ENCODE measurements at regions not wholly inside any gene's neighbourhood (a gene's known extent, or its start where the extent isn't known, plus 50 kb on each side); places are given as distances from the start of the nearest gene placed in this dataset.

DNA sequence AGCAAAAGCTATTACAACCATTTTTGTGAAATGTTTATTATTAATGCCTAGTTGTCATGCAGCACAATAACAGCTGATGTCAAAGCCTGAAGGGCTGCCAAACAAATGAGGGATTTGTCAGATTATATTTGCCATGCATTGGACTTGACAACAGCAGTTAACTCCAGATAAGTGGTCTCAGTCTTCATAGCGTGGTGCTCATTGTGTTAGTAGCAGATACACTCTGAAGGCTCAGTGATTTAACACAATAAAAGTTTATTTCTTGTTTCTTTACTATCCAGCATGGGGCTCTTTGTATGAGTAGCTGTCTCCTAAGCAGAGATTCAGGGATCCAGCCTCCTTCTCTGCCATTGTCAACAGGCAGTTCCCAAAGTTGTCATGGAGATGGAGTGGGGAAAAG lies 76.0 kb upstream of the PTGFRN start:
- TF ChIP-seq CTCF (IDR thresholded peaks at IDR 0.05) (no peak), POLR2A (IDR thresholded peaks at IDR 0.05) (no peak)
